ELF-1 (cell line): ENCODE measurements at regions not wholly inside any gene's neighbourhood (a gene's known extent, or its start where the extent isn't known, plus 50 kb on each side); places are given as distances from the start of the nearest gene placed in this dataset.
A peak's percentile ranks its signal among the peaks of the same experiment; 100 is the strongest.

ENCODE experiments used
- DNase-seq: peaks from one replicate; pipeline ENCODE4 v3.0.0-alpha.2; 2016; ENCODE audit warnings: low read depth, low spot score

- no peak for DNase-seq
Measured at GRCh38 chr14:98162856-98163805, 1108.9 kb downstream of the BCL11B start.

GRCh38 chr14:98163873-98164272 is 1108.1 kb downstream of the BCL11B start:
- no peak for DNase-seq

GRCh38 chr14:98165976-98166375 is 1106.0 kb downstream of the BCL11B start:
- DNase-seq: no peak

- DNase-seq: no peak
Measured at GRCh38 chr14:98167275-98167674, 1104.7 kb downstream of the BCL11B start.

GRCh38 chr14:98167705-98168104 is 1104.3 kb downstream of the BCL11B start:
- DNase-seq: no peak

- no peak for DNase-seq
Measured at GRCh38 chr14:98168211-98168985, 1103.6 kb downstream of the BCL11B start.

- no peak for DNase-seq
Measured at GRCh38 chr14:98169170-98169587, 1102.8 kb downstream of the BCL11B start.

GRCh38 chr14:98170575-98170974 is 1101.4 kb downstream of the BCL11B start:
- DNase-seq: no peak

- DNase-seq: no peak
Measured at GRCh38 chr14:98171654-98172053, 1100.3 kb downstream of the BCL11B start.

GRCh38 chr14:98172243-98172778 is 1099.7 kb downstream of the BCL11B start:
- no peak for DNase-seq

GRCh38 chr14:98173305-98173704 is 1098.7 kb downstream of the BCL11B start:
- DNase-seq: peak; percentile 7

GRCh38 chr14:98174041-98174440 is 1098.0 kb downstream of the BCL11B start:
- DNase-seq: no peak

GRCh38 chr14:98175436-98175835 is 1096.6 kb downstream of the BCL11B start:
- no peak for DNase-seq

GRCh38 chr14:98175881-98176280 is 1096.1 kb downstream of the BCL11B start:
- no peak for DNase-seq

- no peak for DNase-seq
Measured at GRCh38 chr14:98176892-98177291, 1095.1 kb downstream of the BCL11B start.

- DNase-seq: no peak
Measured at GRCh38 chr14:98177551-98177950, 1094.4 kb downstream of the BCL11B start.

GRCh38 chr14:98181241-98181640 is 1090.8 kb downstream of the BCL11B start:
- no peak for DNase-seq

- DNase-seq: no peak
Measured at GRCh38 chr14:98181768-98182167, 1090.2 kb downstream of the BCL11B start.

GRCh38 chr14:98182393-98183055 is 1089.5 kb downstream of the BCL11B start:
- DNase-seq: no peak

- no peak for DNase-seq
Measured at GRCh38 chr14:98183556-98183955, 1088.4 kb downstream of the BCL11B start.

- DNase-seq: no peak
Measured at GRCh38 chr14:98184457-98184856, 1087.5 kb downstream of the BCL11B start.

- no peak for DNase-seq
Measured at GRCh38 chr14:98185036-98185435, 1087.0 kb downstream of the BCL11B start.
